PFSK-1 (cell line): ENCODE measurements at regions not wholly inside any gene's neighbourhood (a gene's known extent, or its start where the extent isn't known, plus 50 kb on each side); places are given as distances from the start of the nearest gene placed in this dataset.

Source experiments
- FOXP2 ChIP-seq: optimal IDR thresholded peaks from 2 replicates; pipeline ENCODE3; 2011; ENCODE audit warnings: borderline replicate concordance, control low read depth, inconsistent platforms; ENCODE audit not compliant: insufficient read depth; ENCODE audit errors: extremely low read length, extremely low read depth
- POLR2AphosphoS5 ChIP-seq: IDR thresholded peaks from 2 replicates; pipeline ENCODE4 v1.6.1; 2012; ENCODE audit warnings: low read depth, mild to moderate bottlenecking, control low read depth, low read length, moderate library complexity
- SIN3A ChIP-seq: IDR thresholded peaks from 2 replicates; pipeline ENCODE4 v1.6.1; 2012; ENCODE audit warnings: mild to moderate bottlenecking, low read length, moderate library complexity, borderline replicate concordance; ENCODE audit not compliant: insufficient read depth
- TAF1 ChIP-seq: IDR thresholded peaks from 2 replicates; pipeline ENCODE4 v1.6.1; 2012; ENCODE audit warnings: low read length, control low read depth, borderline replicate concordance; ENCODE audit not compliant: insufficient read depth
- TF ChIP-seq, protein P1 (sequence below), 2 experiments: IDR thresholded peaks; 2 replicates each; pipeline versions ENCODE4 v1.6.1 to v1.8.0; 2011 to 2012; ENCODE audit warnings: low read depth in 2 of 2, low read length in 2 of 2, control low read depth in 1 of 2, inconsistent platforms in 1 of 2, mild to moderate bottlenecking in 1 of 2, moderate library complexity in 1 of 2; ENCODE audit not compliant: insufficient read depth in 1 of 2

GRCh38 chr7:17706734-17707133 is 233.6 kb downstream of the SNX13 start:
- TF ChIP-seq POLR2AphosphoS5 = no peak
- TF ChIP-seq FOXP2 = no peak
- no peak for TF ChIP-seq SIN3A
- no peak for TF ChIP-seq TAF1
- TF ChIP-seq, protein P1, sequence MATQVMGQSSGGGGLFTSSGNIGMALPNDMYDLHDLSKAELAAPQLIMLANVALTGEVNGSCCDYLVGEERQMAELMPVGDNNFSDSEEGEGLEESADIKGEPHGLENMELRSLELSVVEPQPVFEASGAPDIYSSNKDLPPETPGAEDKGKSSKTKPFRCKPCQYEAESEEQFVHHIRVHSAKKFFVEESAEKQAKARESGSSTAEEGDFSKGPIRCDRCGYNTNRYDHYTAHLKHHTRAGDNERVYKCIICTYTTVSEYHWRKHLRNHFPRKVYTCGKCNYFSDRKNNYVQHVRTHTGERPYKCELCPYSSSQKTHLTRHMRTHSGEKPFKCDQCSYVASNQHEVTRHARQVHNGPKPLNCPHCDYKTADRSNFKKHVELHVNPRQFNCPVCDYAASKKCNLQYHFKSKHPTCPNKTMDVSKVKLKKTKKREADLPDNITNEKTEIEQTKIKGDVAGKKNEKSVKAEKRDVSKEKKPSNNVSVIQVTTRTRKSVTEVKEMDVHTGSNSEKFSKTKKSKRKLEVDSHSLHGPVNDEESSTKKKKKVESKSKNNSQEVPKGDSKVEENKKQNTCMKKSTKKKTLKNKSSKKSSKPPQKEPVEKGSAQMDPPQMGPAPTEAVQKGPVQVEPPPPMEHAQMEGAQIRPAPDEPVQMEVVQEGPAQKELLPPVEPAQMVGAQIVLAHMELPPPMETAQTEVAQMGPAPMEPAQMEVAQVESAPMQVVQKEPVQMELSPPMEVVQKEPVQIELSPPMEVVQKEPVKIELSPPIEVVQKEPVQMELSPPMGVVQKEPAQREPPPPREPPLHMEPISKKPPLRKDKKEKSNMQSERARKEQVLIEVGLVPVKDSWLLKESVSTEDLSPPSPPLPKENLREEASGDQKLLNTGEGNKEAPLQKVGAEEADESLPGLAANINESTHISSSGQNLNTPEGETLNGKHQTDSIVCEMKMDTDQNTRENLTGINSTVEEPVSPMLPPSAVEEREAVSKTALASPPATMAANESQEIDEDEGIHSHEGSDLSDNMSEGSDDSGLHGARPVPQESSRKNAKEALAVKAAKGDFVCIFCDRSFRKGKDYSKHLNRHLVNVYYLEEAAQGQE (IDR thresholded peaks at IDR 0.05; ENCODE audit: insufficient read depth in 1 of 2, low read depth in 2 of 2, low read length in 2 of 2) = no peak

DNA sequence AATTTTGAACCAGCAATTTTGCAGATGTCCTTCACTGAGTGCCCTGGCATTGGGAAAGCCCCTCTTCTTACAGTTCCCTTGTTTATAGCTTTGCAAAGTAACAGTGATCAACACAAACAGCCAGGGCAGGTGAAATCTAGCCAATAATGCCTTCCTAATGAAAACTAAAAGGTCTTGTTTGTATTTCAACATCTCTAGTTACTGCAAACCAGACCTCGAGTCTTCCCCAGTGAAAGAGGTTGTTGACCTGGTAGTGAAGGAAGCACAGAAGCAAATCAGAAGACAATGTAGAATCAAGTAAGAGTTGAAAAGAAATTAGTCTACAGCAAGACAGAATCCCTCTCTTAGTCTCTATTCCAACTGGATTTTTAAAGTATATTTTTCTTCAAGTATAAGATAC is 231.2 kb downstream of the SNX13 start:
- TF ChIP-seq, protein P1 (IDR thresholded peaks at IDR 0.05; ENCODE audit: insufficient read depth in 1 of 2, low read depth in 2 of 2, low read length in 2 of 2) = no peak
- TF ChIP-seq TAF1 (no peak), POLR2AphosphoS5 (no peak), SIN3A (no peak), FOXP2 (no peak)

DNA sequence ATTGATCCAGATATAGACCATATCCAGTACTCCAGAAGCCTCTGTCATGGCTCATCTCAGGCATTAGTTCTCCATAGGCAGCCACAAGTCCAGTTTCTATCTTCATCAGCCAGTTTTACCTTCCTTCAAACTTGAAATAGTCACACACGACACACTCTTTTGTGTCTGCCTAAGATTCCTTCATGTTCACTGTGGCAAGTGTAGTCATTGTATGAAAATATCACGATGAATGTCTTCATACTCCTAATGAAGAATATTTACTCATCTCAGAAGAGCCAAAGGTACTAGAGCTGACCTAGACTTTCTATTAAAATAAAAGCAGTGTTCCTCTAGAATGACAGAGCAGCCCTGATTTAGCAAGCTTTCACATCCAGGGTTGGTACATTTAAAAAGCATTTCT is 230.7 kb downstream of the SNX13 start:
- TF ChIP-seq, protein P1 (IDR thresholded peaks at IDR 0.05; ENCODE audit: insufficient read depth in 1 of 2, low read depth in 2 of 2, low read length in 2 of 2) = no peak
- TF ChIP-seq SIN3A = no peak
- TF ChIP-seq TAF1 = no peak
- no peak for TF ChIP-seq FOXP2
- no peak for TF ChIP-seq POLR2AphosphoS5

- no peak for TF ChIP-seq TAF1
Observed at GRCh38 chr7:17710312-17710711, 230.0 kb downstream of the SNX13 start.

GRCh38 chr7:17713584-17713983 is 226.7 kb downstream of the SNX13 start:
- TF ChIP-seq TAF1 (no peak), FOXP2 (no peak), SIN3A (no peak), POLR2AphosphoS5 (no peak)
- TF ChIP-seq, protein P1 (IDR thresholded peaks at IDR 0.05; ENCODE audit: insufficient read depth in 1 of 2, low read depth in 2 of 2, low read length in 2 of 2) = no peak
